ENCODE measurements at regions not wholly inside any gene's neighbourhood (a gene's known extent, or its start where the extent isn't known, plus 50 kb on each side); places are given as distances from the start of the nearest gene placed in this dataset.

DNA sequence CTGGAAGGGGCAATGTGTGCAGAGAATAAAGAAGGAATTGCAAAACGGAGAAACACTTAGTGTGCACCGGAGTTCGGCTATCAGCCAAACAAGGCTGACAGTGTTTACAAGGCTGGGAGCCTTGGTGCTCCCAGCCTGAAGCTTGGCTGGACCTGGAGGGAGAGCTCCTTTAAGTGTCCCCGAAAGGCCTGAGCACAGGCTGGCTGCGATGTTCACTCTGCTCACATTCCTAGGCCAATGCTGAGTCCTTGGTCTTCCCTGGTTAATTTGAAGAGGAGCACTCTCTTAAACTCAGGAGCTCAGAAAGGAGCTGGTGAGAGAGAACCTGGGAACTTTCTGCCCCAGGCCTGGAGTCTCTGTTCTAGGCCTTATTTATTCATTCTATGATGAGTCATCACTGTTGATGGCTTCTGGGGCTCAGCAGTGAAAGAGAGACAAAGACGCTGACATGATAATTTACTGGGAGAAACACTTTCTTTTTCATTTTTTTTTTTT is 88.6 kb upstream of the MYO10 start:
- no peak for TF ChIP-seq CTCF (IDR thresholded peaks at IDR 0.05)
- no peak for TF ChIP-seq EP300 (IDR thresholded peaks at IDR 0.05)
- TF ChIP-seq POLR2AphosphoS5 (IDR thresholded peaks at IDR 0.05): no peak
- no peak for TF ChIP-seq POLR2A (IDR thresholded peaks at IDR 0.05)

Measured in gastroesophageal sphincter (tissue), 3 donors.